ENCODE measurements at regions not wholly inside any gene's neighbourhood (a gene's known extent, or its start where the extent isn't known, plus 50 kb on each side); places are given as distances from the start of the nearest gene placed in this dataset.

- TF ChIP-seq ZNF423 (CRISPR knock-in tag; IDR thresholded peaks at IDR 0.05): no peak
Observed at GRCh38 chrX:98627645-98628044, 1743.9 kb downstream of the RPA4 start (continued).

- DNase-seq (ENCODE audit: low spot score) (no peak), ATAC-seq (no peak)
- ChIA-PET POLR2A (no interaction called here), CTCF (no interaction called here)
- no peaks in the 10 kb centered on the region for H3K27me3 Mint-ChIP-seq (ENCODE audit: low read depth)
- peaks cover 60% of the 10 kb centered on the region for H3K9me3 Mint-ChIP-seq
- H3K4me1 Mint-ChIP-seq: no peaks in the 10 kb centered on the region
- no peak overlapping the region for H3K27ac Mint-ChIP-seq
- peaks cover 61% of the 10 kb centered on the region for H3K36me3 Mint-ChIP-seq
- H3K4me3 Mint-ChIP-seq: no peak overlapping the region
- TF ChIP-seq KAT7 (CRISPR knock-in tag; IDR thresholded peaks at IDR 0.05; ENCODE audit: borderline replicate concordance) (no peak), IRF1 (CRISPR knock-in tag; IDR thresholded peaks at IDR 0.05) (no peak), CDX4 (CRISPR knock-in tag; IDR thresholded peaks at IDR 0.05; ENCODE audit: borderline replicate concordance) (no peak), ATF6 (CRISPR knock-in tag; IDR thresholded peaks at IDR 0.05) (no peak), AFF4 (CRISPR knock-in tag; IDR thresholded peaks at IDR 0.05; ENCODE audit: borderline replicate concordance) (no peak), SMAD4 (CRISPR knock-in tag; IDR thresholded peaks at IDR 0.05) (no peak), ZNF423 (CRISPR knock-in tag; IDR thresholded peaks at IDR 0.05) (no peak), IRF2 (CRISPR knock-in tag; IDR thresholded peaks at IDR 0.05; ENCODE audit: borderline replicate concordance, low read depth) (no peak), TCF7 (CRISPR knock-in tag; IDR thresholded peaks at IDR 0.05; ENCODE audit: low read depth) (no peak), ZNF232 (CRISPR knock-in tag; IDR thresholded peaks at IDR 0.05) (no peak)
Observed at GRCh38 chrX:98637451-98637850, 1753.7 kb downstream of the RPA4 start.

- H3K27me3 Mint-ChIP-seq (ENCODE audit: low read depth): no peaks in the 10 kb centered on the region
- no peak for ATAC-seq
- H3K4me3 Mint-ChIP-seq: no peak overlapping the region
- DNase-seq (ENCODE audit: low spot score): no peak
- no peaks in the 10 kb centered on the region for H3K9me3 Mint-ChIP-seq
- ChIA-PET CTCF (no interaction called here), POLR2A (no interaction called here)
- peaks cover 11% of the 10 kb centered on the region for H3K4me1 Mint-ChIP-seq
- H3K36me3 Mint-ChIP-seq: peaks cover 11% of the 10 kb centered on the region; the same call in 1 of the 2 replicates
- no peak overlapping the region for H3K27ac Mint-ChIP-seq
- no peak for TF ChIP-seq ZNF423 (CRISPR knock-in tag; IDR thresholded peaks at IDR 0.05)
- no peak for TF ChIP-seq CTCF (IDR thresholded peaks at IDR 0.05)
- no peak for TF ChIP-seq PRDM15 (CRISPR knock-in tag; IDR thresholded peaks at IDR 0.05)
- no peak for TF ChIP-seq STAT6 (CRISPR knock-in tag; conservative IDR thresholded peaks at IDR 0.05; ENCODE audit: low read depth)
- TF ChIP-seq NFYB (CRISPR knock-in tag; conservative IDR thresholded peaks at IDR 0.05; ENCODE audit: low read depth): no peak
- no peak for TF ChIP-seq ZNF396 (CRISPR knock-in tag; IDR thresholded peaks at IDR 0.05; ENCODE audit: borderline replicate concordance)
- no peak for TF ChIP-seq FOXK1 (CRISPR knock-in tag; IDR thresholded peaks at IDR 0.05)
Observed at GRCh38 chrX:98646351-98646750, 1762.6 kb downstream of the RPA4 start.
